ENCODE measurements at regions not wholly inside any gene's neighbourhood (a gene's known extent, or its start where the extent isn't known, plus 50 kb on each side); places are given as distances from the start of the nearest gene placed in this dataset.

DNA sequence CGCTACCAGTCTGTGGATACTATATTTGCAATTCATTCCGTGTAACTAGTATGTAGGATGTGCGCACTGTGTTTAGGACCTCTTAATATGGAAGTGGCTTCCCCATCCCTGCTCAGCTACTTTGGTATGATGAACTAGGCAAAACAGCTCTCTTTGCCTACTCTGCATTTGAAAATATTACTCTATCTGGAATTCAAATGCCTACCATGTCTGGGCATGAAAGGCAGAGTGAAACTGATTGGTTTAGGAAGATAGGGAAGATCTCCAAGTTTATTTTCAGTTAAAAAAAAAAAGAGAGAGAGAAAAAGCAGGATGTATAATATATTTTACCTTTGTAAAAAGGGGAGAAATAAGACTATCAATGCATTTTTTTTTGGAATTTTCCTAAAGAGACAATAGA is 74.1 kb upstream of the ELL2 start:
- no TSS peak for BruUV-seq (replicated peaks)
- Histone ChIP-seq H3K36me3 (ENCODE audit: control insufficient read depth, insufficient read depth, low read length) (no peaks in the 10 kb centered on the region), H3K27ac (ENCODE audit: low read length) (peak overlapping the region; percentile 34; the same call in 1 of the 2 replicates), H3K4me3 (ENCODE audit: low read depth in 2 of 2, low read length in 2 of 2) (no peak overlapping the region), H3K4me1 (ENCODE audit: control insufficient read depth, insufficient read depth, low read length) (no peaks in the 10 kb centered on the region), H3K27me3 (ENCODE audit: control insufficient read depth, insufficient read depth, low read length) (no peaks in the 10 kb centered on the region), H3K9me3 (ENCODE audit: control insufficient read depth, insufficient read depth, low read depth, low read length) (no peaks in the 10 kb centered on the region)
- no peak for TF ChIP-seq SIN3A (IDR thresholded peaks at IDR 0.05; ENCODE audit: borderline replicate concordance, insufficient read depth, low read depth, low read length)
- TF ChIP-seq, protein P1, sequence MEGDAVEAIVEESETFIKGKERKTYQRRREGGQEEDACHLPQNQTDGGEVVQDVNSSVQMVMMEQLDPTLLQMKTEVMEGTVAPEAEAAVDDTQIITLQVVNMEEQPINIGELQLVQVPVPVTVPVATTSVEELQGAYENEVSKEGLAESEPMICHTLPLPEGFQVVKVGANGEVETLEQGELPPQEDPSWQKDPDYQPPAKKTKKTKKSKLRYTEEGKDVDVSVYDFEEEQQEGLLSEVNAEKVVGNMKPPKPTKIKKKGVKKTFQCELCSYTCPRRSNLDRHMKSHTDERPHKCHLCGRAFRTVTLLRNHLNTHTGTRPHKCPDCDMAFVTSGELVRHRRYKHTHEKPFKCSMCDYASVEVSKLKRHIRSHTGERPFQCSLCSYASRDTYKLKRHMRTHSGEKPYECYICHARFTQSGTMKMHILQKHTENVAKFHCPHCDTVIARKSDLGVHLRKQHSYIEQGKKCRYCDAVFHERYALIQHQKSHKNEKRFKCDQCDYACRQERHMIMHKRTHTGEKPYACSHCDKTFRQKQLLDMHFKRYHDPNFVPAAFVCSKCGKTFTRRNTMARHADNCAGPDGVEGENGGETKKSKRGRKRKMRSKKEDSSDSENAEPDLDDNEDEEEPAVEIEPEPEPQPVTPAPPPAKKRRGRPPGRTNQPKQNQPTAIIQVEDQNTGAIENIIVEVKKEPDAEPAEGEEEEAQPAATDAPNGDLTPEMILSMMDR (IDR thresholded peaks at IDR 0.05), result no peak
- TF ChIP-seq, protein P2, sequence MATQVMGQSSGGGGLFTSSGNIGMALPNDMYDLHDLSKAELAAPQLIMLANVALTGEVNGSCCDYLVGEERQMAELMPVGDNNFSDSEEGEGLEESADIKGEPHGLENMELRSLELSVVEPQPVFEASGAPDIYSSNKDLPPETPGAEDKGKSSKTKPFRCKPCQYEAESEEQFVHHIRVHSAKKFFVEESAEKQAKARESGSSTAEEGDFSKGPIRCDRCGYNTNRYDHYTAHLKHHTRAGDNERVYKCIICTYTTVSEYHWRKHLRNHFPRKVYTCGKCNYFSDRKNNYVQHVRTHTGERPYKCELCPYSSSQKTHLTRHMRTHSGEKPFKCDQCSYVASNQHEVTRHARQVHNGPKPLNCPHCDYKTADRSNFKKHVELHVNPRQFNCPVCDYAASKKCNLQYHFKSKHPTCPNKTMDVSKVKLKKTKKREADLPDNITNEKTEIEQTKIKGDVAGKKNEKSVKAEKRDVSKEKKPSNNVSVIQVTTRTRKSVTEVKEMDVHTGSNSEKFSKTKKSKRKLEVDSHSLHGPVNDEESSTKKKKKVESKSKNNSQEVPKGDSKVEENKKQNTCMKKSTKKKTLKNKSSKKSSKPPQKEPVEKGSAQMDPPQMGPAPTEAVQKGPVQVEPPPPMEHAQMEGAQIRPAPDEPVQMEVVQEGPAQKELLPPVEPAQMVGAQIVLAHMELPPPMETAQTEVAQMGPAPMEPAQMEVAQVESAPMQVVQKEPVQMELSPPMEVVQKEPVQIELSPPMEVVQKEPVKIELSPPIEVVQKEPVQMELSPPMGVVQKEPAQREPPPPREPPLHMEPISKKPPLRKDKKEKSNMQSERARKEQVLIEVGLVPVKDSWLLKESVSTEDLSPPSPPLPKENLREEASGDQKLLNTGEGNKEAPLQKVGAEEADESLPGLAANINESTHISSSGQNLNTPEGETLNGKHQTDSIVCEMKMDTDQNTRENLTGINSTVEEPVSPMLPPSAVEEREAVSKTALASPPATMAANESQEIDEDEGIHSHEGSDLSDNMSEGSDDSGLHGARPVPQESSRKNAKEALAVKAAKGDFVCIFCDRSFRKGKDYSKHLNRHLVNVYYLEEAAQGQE (IDR thresholded peaks at IDR 0.05; ENCODE audit: insufficient read depth in 1 of 2, low read depth in 2 of 2, low read length in 1 of 2), result no peak
- no peak for TF ChIP-seq POLR2AphosphoS5 (IDR thresholded peaks at IDR 0.05; ENCODE audit: low read depth, low read length)
- no peak for TF ChIP-seq TCF7L2 (IDR thresholded peaks at IDR 0.05; ENCODE audit: low read depth, low read length)
- in situ Hi-C loops (cut with HindIII; ENCODE audit: low pct_unique_long_range_greater_than_20kb, low sequenced_read_pairs) (no loop called here), intact Hi-C loops (cut with micrococcal nuclease; ENCODE audit: unreplicated experiment) (no loop called here)
- ChIA-PET POLR2A (no interaction called here), CTCF (no interaction called here)
- ATAC-seq (no peak), DNase-seq (ENCODE audit: low read depth, low spot score) (no peak)

DNA sequence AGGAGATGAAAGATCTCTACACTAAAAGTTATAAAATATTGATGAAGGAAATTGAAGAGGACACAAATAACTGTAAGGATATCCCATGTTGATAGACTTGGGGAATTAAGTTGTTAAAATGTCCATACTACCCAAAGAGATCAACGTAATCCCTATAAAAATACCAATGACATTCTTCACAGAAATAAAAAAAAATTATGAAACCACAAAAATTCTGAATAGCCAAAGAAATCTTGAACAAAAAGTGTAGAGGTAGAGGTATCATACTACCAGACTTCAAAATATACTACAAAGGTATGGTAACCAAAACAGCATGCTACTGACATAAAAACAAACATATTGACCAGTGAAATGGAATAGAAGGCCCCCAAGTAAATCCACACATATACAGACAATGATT is 71.5 kb upstream of the ELL2 start:
- ChIA-PET CTCF (no interaction called here), POLR2A (no interaction called here)
- ATAC-seq (no peak), DNase-seq (ENCODE audit: low read depth, low spot score) (no peak)
- intact Hi-C loops (cut with micrococcal nuclease; ENCODE audit: unreplicated experiment) (no loop called here), in situ Hi-C loops (cut with HindIII; ENCODE audit: low pct_unique_long_range_greater_than_20kb, low sequenced_read_pairs) (no loop called here)
- H3K36me3 ChIP-seq (ENCODE audit: control insufficient read depth, insufficient read depth, low read length), result no peaks in the 10 kb centered on the region
- TF ChIP-seq, protein P2 (IDR thresholded peaks at IDR 0.05; ENCODE audit: insufficient read depth in 1 of 2, low read depth in 2 of 2, low read length in 1 of 2), result no peak
- TF ChIP-seq TCF7L2 (IDR thresholded peaks at IDR 0.05; ENCODE audit: low read depth, low read length) (no peak), SIN3A (IDR thresholded peaks at IDR 0.05; ENCODE audit: borderline replicate concordance, insufficient read depth, low read depth, low read length) (no peak), POLR2AphosphoS5 (IDR thresholded peaks at IDR 0.05; ENCODE audit: low read depth, low read length) (no peak)
- TF ChIP-seq, protein P1 (IDR thresholded peaks at IDR 0.05), result no peak
- H3K4me3 ChIP-seq (ENCODE audit: low read depth in 2 of 2, low read length in 2 of 2), result no peak overlapping the region
- H3K9me3 ChIP-seq (ENCODE audit: control insufficient read depth, insufficient read depth, low read depth, low read length), result no peaks in the 10 kb centered on the region
- H3K4me1 ChIP-seq (ENCODE audit: control insufficient read depth, insufficient read depth, low read length), result no peaks in the 10 kb centered on the region
- H3K27ac ChIP-seq (ENCODE audit: low read length), result no peak overlapping the region
- BruUV-seq (replicated peaks), result no TSS peak
- H3K27me3 ChIP-seq (ENCODE audit: control insufficient read depth, insufficient read depth, low read length), result no peaks in the 10 kb centered on the region
